H1 (cell line): ENCODE measurements at regions not wholly inside any gene's neighbourhood (a gene's known extent, or its start where the extent isn't known, plus 50 kb on each side); places are given as distances from the start of the nearest gene placed in this dataset.

ENCODE experiments used
- CTCF ChIA-PET: fragments of 300-600 bp; sonication (Branson Sonifier 250); formaldehyde crosslinking; loops from one replicate; lab custom pipeline; 2021; ENCODE audit not compliant: partially characterized antibody; lab: Charles Lee
- POLR2A ChIA-PET: fragments of 300-600 bp; sonication (Branson Sonifier 250); formaldehyde crosslinking; loops from one replicate; lab custom pipeline; 2021; ENCODE audit warnings: inconsistent platforms; ENCODE audit not compliant: partially characterized antibody; lab: Charles Lee
- DNase-seq, 2 experiments: peaks; one replicate each; pipeline versions ENCODE4 v3.0.0 to v3.0.0-alpha.2; 2010 to 2022; ENCODE audit warnings: low spot score in 2 of 2, low read depth in 1 of 2, mixed read lengths in 1 of 2
- FAIRE-seq: peaks from 2 replicates; lab custom pipeline; 2011; peaks lifted over from hg19 to GRCh38; lab: Jason Lieb, UNC
- H2AFZ ChIP-seq: 2 replicates; pipeline ENCODE4 v1.8.1; 2012; ENCODE audit warnings: low read length, inconsistent platforms
- H2AK5ac ChIP-seq: 2 replicates; pipeline ENCODE4 v1.6.1; 2013; ENCODE audit warnings: low read depth, low read length
- H2BK120ac ChIP-seq: replicated peaks from 2 replicates; pipeline ENCODE3; 2013; ENCODE audit warnings: low read depth, low read length, inconsistent platforms
- H2BK12ac ChIP-seq: 2 replicates; pipeline ENCODE4 v1.6.1; 2013; ENCODE audit warnings: low read depth, low read length
- H2BK15ac ChIP-seq: 2 replicates; pipeline ENCODE4 v1.6.1; 2013; ENCODE audit warnings: low read length
- H2BK20ac ChIP-seq: 2 replicates; pipeline ENCODE4 v1.6.1; 2013; ENCODE audit warnings: low read length
- H2BK5ac ChIP-seq: 2 replicates; pipeline ENCODE4 v1.6.1; 2013; ENCODE audit warnings: low read depth, low read length
- H3K14ac ChIP-seq: 2 replicates; pipeline ENCODE4 v1.6.1; 2013; ENCODE audit warnings: inconsistent platforms; ENCODE audit not compliant: insufficient read length
- H3K18ac ChIP-seq: 2 replicates; pipeline ENCODE4 v1.6.1; 2013; ENCODE audit warnings: low read length; ENCODE audit errors: extremely low read depth
- H3K23ac ChIP-seq: 2 replicates; pipeline ENCODE4 v1.6.1; 2013; ENCODE audit warnings: inconsistent platforms; ENCODE audit not compliant: insufficient read length
- H3K23me2 ChIP-seq: 2 replicates; pipeline ENCODE4 v1.6.1; 2013; ENCODE audit warnings: low read depth, low read length
- H3K27ac ChIP-seq: 2 replicates; pipeline ENCODE4 v1.6.1; 2011; ENCODE audit warnings: low read depth, low read length, inconsistent platforms
- H3K27me3 ChIP-seq, 4 experiments: replicated peaks in 1 of 4; 1 replicate in 1 of 4; 2 replicates in 3 of 4; pipeline versions ENCODE4 v1.6.1 to v1.8.1; 2011 to 2013; ENCODE audit warnings: low read length in 3 of 4, mild to moderate bottlenecking in 3 of 4, inconsistent platforms in 2 of 4, mixed read lengths in 2 of 4, moderate library complexity in 1 of 4; ENCODE audit not compliant: control insufficient read depth in 3 of 4, insufficient read depth in 3 of 4; ENCODE audit errors: extremely low read depth in 1 of 4
- H3K36me3 ChIP-seq, 4 experiments: 2 replicates each; pipeline versions ENCODE4 v1.6.1 to v1.8.1; 2011 to 2013; ENCODE audit warnings: mild to moderate bottlenecking in 4 of 4, low read length in 3 of 4, moderate library complexity in 2 of 4, control low read depth in 1 of 4, inconsistent platforms in 1 of 4; ENCODE audit not compliant: insufficient read depth in 4 of 4, control insufficient read depth in 2 of 4
- H3K4ac ChIP-seq: replicated peaks from 2 replicates; pipeline ENCODE3; 2013; ENCODE audit warnings: low read length, low read depth, mixed read lengths, inconsistent platforms; ENCODE audit not compliant: insufficient read length
- H3K4me1 ChIP-seq, 4 experiments: replicated peaks in 1 of 4; 1 replicate in 1 of 4; 2 replicates in 3 of 4; pipeline versions ENCODE4 v1.6.1 to v1.8.1; 2011 to 2013; ENCODE audit warnings: low read length in 3 of 4, inconsistent platforms in 2 of 4, mixed read lengths in 1 of 4; ENCODE audit not compliant: insufficient read depth in 4 of 4, control insufficient read depth in 3 of 4
- H3K4me2 ChIP-seq, 2 experiments: 2 replicates each; pipeline versions ENCODE4 v1.6.1 to v1.8.1; 2011 to 2013; ENCODE audit warnings: low read depth in 2 of 2, low read length in 2 of 2, control low read depth in 1 of 2, inconsistent platforms in 1 of 2, mild to moderate bottlenecking in 1 of 2; ENCODE audit not compliant: insufficient read depth in 1 of 2
- H3K4me3 ChIP-seq, 4 experiments: fragments of 200-600, 300-600 bp in 1 of 4; sonication (generic), shearing (Covaris generic), sonication (Bioruptor Twin) in 1 of 4; 2 replicates each; pipeline versions ENCODE4 v1.5.1 to v1.8.1; 2011 to 2016; ENCODE audit warnings: low read length in 4 of 4, low read depth in 3 of 4, control low read depth in 2 of 4, inconsistent platforms in 2 of 4, mild to moderate bottlenecking in 2 of 4, mixed read lengths in 1 of 4, moderate library complexity in 1 of 4; ENCODE audit not compliant: insufficient read depth in 2 of 4; ENCODE audit errors: extremely low read depth in 1 of 4
- H3K56ac ChIP-seq: replicated peaks from 2 replicates; pipeline ENCODE3; 2013; ENCODE audit warnings: low read depth, mild to moderate bottlenecking, mixed read lengths, low read length, inconsistent platforms; ENCODE audit not compliant: insufficient read length
- H3K79me1 ChIP-seq: 2 replicates; pipeline ENCODE4 v1.6.1; 2013; ENCODE audit warnings: low read depth, low read length, control low read depth
- H3K79me2 ChIP-seq, 2 experiments: 2 replicates each; pipeline versions ENCODE4 v1.6.1 to v1.8.1; 2012 to 2013; ENCODE audit warnings: low read length in 2 of 2, mild to moderate bottlenecking in 2 of 2, inconsistent platforms in 1 of 2; ENCODE audit not compliant: insufficient read depth in 2 of 2, control insufficient read depth in 1 of 2
- H3K9ac ChIP-seq, 4 experiments: replicated peaks in 1 of 4; 1 replicate in 1 of 4; 2 replicates in 3 of 4; pipeline versions ENCODE4 v1.6.1 to v1.8.1; 2011 to 2013; ENCODE audit warnings: low read depth in 3 of 4, low read length in 3 of 4, control low read depth in 2 of 4, mild to moderate bottlenecking in 2 of 4, moderate library complexity in 2 of 4, inconsistent platforms in 1 of 4; ENCODE audit errors: extremely low read depth in 1 of 4
- H3K9me3 ChIP-seq, 2 experiments: 2 replicates each; pipeline versions ENCODE4 v1.6.1 to v1.8.1; 2012 to 2013; ENCODE audit warnings: mild to moderate bottlenecking in 2 of 2, moderate library complexity in 2 of 2, control low read depth in 1 of 2, inconsistent platforms in 1 of 2, low read depth in 1 of 2, low read length in 1 of 2, mixed read lengths in 1 of 2; ENCODE audit not compliant: insufficient read depth in 2 of 2
- H4K20me1 ChIP-seq, 2 experiments: replicated peaks in 1 of 2; 2 replicates each; pipeline versions ENCODE3 to v1.8.1; 2011 to 2013; ENCODE audit warnings: inconsistent platforms in 2 of 2, low read length in 2 of 2, mild to moderate bottlenecking in 1 of 2; ENCODE audit not compliant: insufficient read depth in 2 of 2, control insufficient read depth in 1 of 2
- H4K5ac ChIP-seq: 2 replicates; pipeline ENCODE4 v1.6.1; 2013; ENCODE audit warnings: low read length, low read depth, mixed read lengths, inconsistent platforms; ENCODE audit not compliant: insufficient read length
- H4K8ac ChIP-seq: 2 replicates; pipeline ENCODE4 v1.8.0; 2013; ENCODE audit warnings: mild to moderate bottlenecking, moderate library complexity, low read length, inconsistent platforms; ENCODE audit not compliant: insufficient read depth; ENCODE audit errors: extremely low read depth
- H4K91ac ChIP-seq: replicated peaks from 2 replicates; pipeline ENCODE3; 2013; ENCODE audit warnings: low read length, mixed read lengths, inconsistent platforms; ENCODE audit not compliant: insufficient read length
- CEBPB ChIP-seq: IDR thresholded peaks from 2 replicates; pipeline ENCODE4 v1.6.1; 2012; ENCODE audit warnings: low read depth, low read length
- CTBP2 ChIP-seq: IDR thresholded peaks from 2 replicates; pipeline ENCODE4 v1.7.0; 2011; ENCODE audit warnings: borderline replicate concordance, mild to moderate bottlenecking, moderate library complexity, mixed read lengths, low read length; ENCODE audit not compliant: insufficient read depth, insufficient read length
- JUND ChIP-seq: IDR thresholded peaks from 2 replicates; pipeline ENCODE4 v1.6.1; 2011; ENCODE audit warnings: mild to moderate bottlenecking, improper control_type of control experiment, low read length
- MAFK ChIP-seq: IDR thresholded peaks from 2 replicates; pipeline ENCODE4 v1.6.1; 2012; ENCODE audit warnings: low read depth, mild to moderate bottlenecking, improper control_type of control experiment, low read length
- SP2 ChIP-seq: IDR thresholded peaks from 2 replicates; pipeline ENCODE4 v1.6.1; 2012; ENCODE audit warnings: mild to moderate bottlenecking, low read length, inconsistent platforms
- SRF ChIP-seq: IDR thresholded peaks from 2 replicates; pipeline ENCODE4 v1.6.1; 2011; ENCODE audit warnings: mild to moderate bottlenecking, low read depth, low read length, moderate library complexity
- WGBS, 2 experiments: shearing (Covaris generic) in 1 of 2; methylation state at CpG; one replicate each; pipeline versions ENCODE4 v1.1.6 to v1.1.7; 2013 to 2015; ENCODE audit warnings: low lambda C conversion rate in 2 of 2, mixed read lengths in 2 of 2, inconsistent platforms in 1 of 2, low coverage in 1 of 2, missing lambda C conversion rate in 1 of 2; ENCODE audit not compliant: insufficient replicate concordance in 2 of 2, insufficient coverage in 1 of 2, insufficient read length in 1 of 2; ENCODE audit errors: extremely low coverage in 1 of 2, missing lambda C conversion rate in 1 of 2; 5-methylcytosine and 5-hydroxymethylcytosine counted together
- TF ChIP-seq, protein P1 (sequence below): IDR thresholded peaks from 2 replicates; pipeline ENCODE4 v1.6.1; 2011; ENCODE audit warnings: low read length, improper control_type of control experiment

DNA sequence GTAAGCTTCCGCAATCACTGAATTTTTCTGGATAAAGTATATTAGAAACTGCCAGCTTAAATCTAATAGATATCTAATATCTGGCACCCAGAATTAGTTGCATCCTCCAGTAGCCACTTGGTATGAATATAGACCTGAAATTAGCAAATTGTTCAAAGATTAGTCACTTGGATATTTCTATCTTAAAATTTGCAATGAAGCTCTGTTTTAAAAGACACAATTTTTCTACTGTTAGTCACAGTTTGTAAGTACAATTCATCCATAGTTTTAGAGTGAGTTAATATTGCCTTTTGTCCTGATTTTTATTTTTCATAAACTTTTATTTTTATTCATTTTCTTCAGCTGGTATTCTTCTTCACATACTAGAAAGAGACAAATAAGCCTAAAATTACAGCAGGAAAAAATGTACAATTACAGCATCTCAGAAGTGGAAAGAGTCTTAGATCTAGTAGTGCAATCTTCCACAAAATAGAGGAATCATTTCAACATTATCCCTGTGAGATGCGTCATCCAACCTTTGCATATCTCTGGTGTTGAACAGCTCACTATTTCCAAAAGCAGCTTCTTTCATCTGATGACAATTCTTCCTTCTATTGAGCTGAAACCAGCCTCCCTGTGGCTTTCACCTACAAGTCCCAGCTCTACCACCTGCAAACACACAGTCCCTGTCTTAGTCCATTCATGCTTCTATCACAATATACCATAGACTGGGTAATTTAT, 190.0 kb upstream of the AR start:
- no peak for TF ChIP-seq SP2
- no peak for TF ChIP-seq SRF
- no peak for TF ChIP-seq CEBPB
- TF ChIP-seq MAFK, result no peak
- TF ChIP-seq, protein P1, sequence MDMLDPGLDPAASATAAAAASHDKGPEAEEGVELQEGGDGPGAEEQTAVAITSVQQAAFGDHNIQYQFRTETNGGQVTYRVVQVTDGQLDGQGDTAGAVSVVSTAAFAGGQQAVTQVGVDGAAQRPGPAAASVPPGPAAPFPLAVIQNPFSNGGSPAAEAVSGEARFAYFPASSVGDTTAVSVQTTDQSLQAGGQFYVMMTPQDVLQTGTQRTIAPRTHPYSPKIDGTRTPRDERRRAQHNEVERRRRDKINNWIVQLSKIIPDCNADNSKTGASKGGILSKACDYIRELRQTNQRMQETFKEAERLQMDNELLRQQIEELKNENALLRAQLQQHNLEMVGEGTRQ, result no peak
- TF ChIP-seq JUND, result no peak
- TF ChIP-seq CTBP2, result no peak
- TF ChIP-seq, all 59 proteins: peak for 0
- Histone ChIP-seq H3K4me3 (no peak overlapping the region), H3K4me1 (no peaks in the 10 kb centered on the region), H3K4me2 (no peak overlapping the region), H2BK5ac (no peak overlapping the region), H2BK20ac (no peak overlapping the region), H3K36me3 (no peaks in the 10 kb centered on the region), H3K56ac (no peak overlapping the region), H3K79me1 (no peaks in the 10 kb centered on the region), H3K79me2 (no peaks in the 10 kb centered on the region), H3K18ac (no peak overlapping the region), H2AK5ac (no peak overlapping the region), H3K27ac (no peak overlapping the region), H3K27me3 (no peaks in the 10 kb centered on the region), H3K9me3 (no peaks in the 10 kb centered on the region), H2BK15ac (no peak overlapping the region), H3K23me2 (no peaks in the 10 kb centered on the region), H3K4ac (no peak overlapping the region), H3K14ac (no peak overlapping the region), H3K9ac (no peak overlapping the region), H4K91ac (no peak overlapping the region), H2BK120ac (no peak overlapping the region), H3K23ac (no peak overlapping the region), H2BK12ac (no peak overlapping the region), H4K5ac (no peak overlapping the region), H4K20me1 (no peaks in the 10 kb centered on the region), H4K8ac (no peak overlapping the region), H2AFZ (no peak overlapping the region)
- ChIA-PET POLR2A (no interaction called here), CTCF (interaction anchor here (0.6 to 0.8 kb wide), 3 partner anchors 83 to 346 kb away, joined by 3 read pairs; no protein-coding TSS in a partner anchor)
- DNase-seq (no peak), FAIRE-seq (no peak)
- WGBS, 2 experiments, result 96% methylated on average over 2 of the region's 2 CpGs; no CpG with 5 or more reads in 1 of the 2 experiments
